Activated B cell treated with CpG ODN at 0.5 μM for 24 hours (primary cell): ENCODE measurements at regions not wholly inside any gene's neighbourhood (a gene's known extent, or its start where the extent isn't known, plus 50 kb on each side); places are given as distances from the start of the nearest gene placed in this dataset.

Experiments
- ATAC-seq: fragments of 200-7000 bp; cut with Tn5 transposase; one replicate; pipeline ENCODE4 v1.10.0; 2021; ENCODE audit warnings: low read depth, mild to moderate bottlenecking, moderate library complexity
- CTCF ChIA-PET: fragments of 350-600 bp; sonication (Branson Sonifier 250); formaldehyde crosslinking; loops from one replicate; lab custom pipeline; 2021; ENCODE audit warnings: antibody characterized with exemption; lab: Charles Lee
- POLR2A ChIA-PET: fragments of 350-600 bp; sonication (Branson Sonifier 250); formaldehyde crosslinking; loops from one replicate; lab custom pipeline; 2021; ENCODE audit warnings: antibody characterized with exemption; lab: Charles Lee
- DNase-seq: peaks from one replicate; pipeline ENCODE4 v3.0.0; 2022
- H3K27ac Mint-ChIP-seq: one replicate; pipeline ENCODE4 v1.8.0; 2020; ENCODE audit warnings: mixed read lengths
- H3K27me3 Mint-ChIP-seq: one replicate; pipeline ENCODE4 v1.8.0; 2021; ENCODE audit warnings: mixed read lengths
- H3K36me3 Mint-ChIP-seq: one replicate; pipeline ENCODE4 v1.8.0; 2021; ENCODE audit warnings: low read depth, mixed read lengths
- H3K4me1 Mint-ChIP-seq: one replicate; pipeline ENCODE4 v1.8.0; 2021; ENCODE audit warnings: mixed read lengths
- H3K4me3 Mint-ChIP-seq: one replicate; pipeline ENCODE4 v1.8.0; 2020; ENCODE audit warnings: mild to moderate bottlenecking, mixed read lengths
- H3K9me3 Mint-ChIP-seq: one replicate; pipeline ENCODE4 v1.8.0; 2020; ENCODE audit warnings: mixed read lengths
- intact Hi-C: fragments of 100-400 bp; cut with micrococcal nuclease; formaldehyde crosslinking; loops from one replicate; pipeline ENCODE4 v1.15.1; 2024
- TF ChIP-seq, protein P1 (sequence below): fragments of 200-600 bp; IDR thresholded peaks from one replicate; pipeline ENCODE4 v1.8.0; 2022; ENCODE audit warnings: antibody characterized with exemption, mild to moderate bottlenecking

DNA sequence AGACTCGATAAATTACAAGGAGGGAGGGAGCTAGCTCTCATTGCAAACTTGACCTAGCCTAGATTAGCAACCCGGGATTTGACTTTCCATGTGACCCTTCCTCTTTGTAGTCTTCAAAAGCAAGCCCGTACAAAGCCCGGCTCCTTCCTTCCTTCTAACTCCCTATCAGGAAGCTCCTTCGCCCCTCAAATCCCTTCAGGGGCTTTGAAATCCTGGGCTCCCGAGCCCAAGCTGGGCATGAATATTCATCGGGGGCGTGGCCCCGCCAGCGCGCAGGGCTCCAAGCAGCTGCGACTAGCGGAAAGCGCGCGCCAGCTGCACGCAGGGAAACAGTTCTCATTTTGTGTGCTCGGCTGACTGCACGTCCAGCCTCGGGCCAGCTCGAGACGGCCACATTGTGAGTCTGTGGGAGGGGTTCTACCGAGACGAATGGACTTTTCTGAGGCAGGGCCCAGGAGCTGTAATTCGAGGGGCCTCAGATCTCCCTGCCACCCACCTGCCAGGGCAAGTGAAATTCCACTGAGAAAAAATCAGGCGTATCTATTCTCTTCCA, 84.0 kb upstream of the PELI1 start:
- Mint-ChIP-seq H3K36me3 (no peaks in the 10 kb centered on the region), H3K4me1 (peaks cover 35% of the 10 kb centered on the region), H3K27ac (peak overlapping the region; percentile 91), H3K4me3 (peak overlapping the region; percentile 93), H3K27me3 (no peaks in the 10 kb centered on the region), H3K9me3 (no peaks in the 10 kb centered on the region)
- ChIA-PET POLR2A (interaction anchor here (0.5 to 1.8 kb wide), 10 partner anchors 9 to 208 kb away, joined by 3 to 24 read pairs (median 4); no protein-coding TSS in a partner anchor), CTCF (interaction anchor here (1.1 to 1.3 kb wide), 4 partner anchors 9 to 178 kb away, joined by 3 to 10 read pairs (median 3); no protein-coding TSS in a partner anchor)
- ATAC-seq (peak; percentile 96), DNase-seq (peak; percentile 67)
- TF ChIP-seq, protein P1, sequence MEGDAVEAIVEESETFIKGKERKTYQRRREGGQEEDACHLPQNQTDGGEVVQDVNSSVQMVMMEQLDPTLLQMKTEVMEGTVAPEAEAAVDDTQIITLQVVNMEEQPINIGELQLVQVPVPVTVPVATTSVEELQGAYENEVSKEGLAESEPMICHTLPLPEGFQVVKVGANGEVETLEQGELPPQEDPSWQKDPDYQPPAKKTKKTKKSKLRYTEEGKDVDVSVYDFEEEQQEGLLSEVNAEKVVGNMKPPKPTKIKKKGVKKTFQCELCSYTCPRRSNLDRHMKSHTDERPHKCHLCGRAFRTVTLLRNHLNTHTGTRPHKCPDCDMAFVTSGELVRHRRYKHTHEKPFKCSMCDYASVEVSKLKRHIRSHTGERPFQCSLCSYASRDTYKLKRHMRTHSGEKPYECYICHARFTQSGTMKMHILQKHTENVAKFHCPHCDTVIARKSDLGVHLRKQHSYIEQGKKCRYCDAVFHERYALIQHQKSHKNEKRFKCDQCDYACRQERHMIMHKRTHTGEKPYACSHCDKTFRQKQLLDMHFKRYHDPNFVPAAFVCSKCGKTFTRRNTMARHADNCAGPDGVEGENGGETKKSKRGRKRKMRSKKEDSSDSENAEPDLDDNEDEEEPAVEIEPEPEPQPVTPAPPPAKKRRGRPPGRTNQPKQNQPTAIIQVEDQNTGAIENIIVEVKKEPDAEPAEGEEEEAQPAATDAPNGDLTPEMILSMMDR = no peak
- intact Hi-C loops = loop anchor here (1.0 to 5.0 kb wide), 4 partner anchors 14 to 99 kb away; partner anchors contain the start of gene PELI1

DNA sequence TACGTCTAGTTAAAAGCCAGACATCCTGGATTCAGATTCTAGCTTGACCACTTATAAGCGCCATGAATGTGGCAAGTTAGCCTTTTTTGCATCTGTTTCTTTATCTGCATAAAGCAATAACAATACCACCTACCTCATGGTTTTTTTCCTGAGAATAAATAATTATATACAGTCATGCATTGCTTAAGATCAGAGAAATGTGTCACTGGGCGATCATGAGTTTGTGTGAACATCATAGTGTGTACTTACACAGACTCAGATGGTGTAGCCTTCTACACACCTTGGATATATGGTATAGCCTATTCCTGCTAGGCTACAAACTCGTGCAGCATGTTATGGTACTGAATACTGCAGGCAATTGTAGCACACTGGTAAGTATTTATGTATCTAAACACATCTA, 84.7 kb upstream of the PELI1 start:
- H3K9me3 Mint-ChIP-seq = no peaks in the 10 kb centered on the region
- H3K27me3 Mint-ChIP-seq = no peaks in the 10 kb centered on the region
- ChIA-PET CTCF (interaction anchor here (1.1 kb wide), 1 partner anchor 14 kb away, joined by 10 read pairs; no protein-coding TSS in a partner anchor), POLR2A (interaction anchor here (1.7 to 1.8 kb wide), 3 partner anchors 14 to 33 kb away, joined by 4 to 24 read pairs (median 10); no protein-coding TSS in a partner anchor)
- H3K4me3 Mint-ChIP-seq = peak overlapping the region; percentile 93
- H3K27ac Mint-ChIP-seq = peak overlapping the region; percentile 91
- H3K4me1 Mint-ChIP-seq = peaks cover 28% of the 10 kb centered on the region
- no peak for DNase-seq
- H3K36me3 Mint-ChIP-seq = no peaks in the 10 kb centered on the region
- no peak for ATAC-seq
- intact Hi-C loops = loop anchor here (1.0 to 5.0 kb wide), 4 partner anchors 15 to 98 kb away; partner anchors contain the start of gene PELI1
- TF ChIP-seq, protein P1 = no peak

DNA sequence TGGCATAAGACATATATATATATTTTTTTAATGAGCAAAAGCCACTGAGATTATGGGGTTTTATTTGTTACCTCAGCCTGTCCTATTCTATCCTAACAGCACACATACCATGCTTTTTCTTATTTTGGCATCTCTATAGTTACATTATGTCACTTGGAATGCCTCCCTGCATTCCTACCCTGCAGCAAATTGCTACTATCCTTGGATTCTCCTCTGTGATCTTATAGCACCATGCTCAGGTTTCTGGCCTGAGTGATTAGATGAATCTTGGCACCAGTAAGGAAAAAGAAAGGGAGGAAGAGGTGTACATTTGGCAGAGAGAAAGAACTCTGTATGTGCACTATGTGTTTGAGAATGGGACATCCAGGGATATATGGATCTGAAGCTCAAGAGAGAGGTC, 86.3 kb upstream of the PELI1 start:
- Mint-ChIP-seq H3K4me1 (peaks cover 25% of the 10 kb centered on the region), H3K27ac (no peak overlapping the region), H3K9me3 (no peaks in the 10 kb centered on the region), H3K27me3 (no peaks in the 10 kb centered on the region), H3K36me3 (no peaks in the 10 kb centered on the region), H3K4me3 (no peak overlapping the region)
- ATAC-seq (no peak), DNase-seq (no peak)
- POLR2A ChIA-PET = interaction anchor here (0.6 kb wide), 1 partner anchor 269 kb away, joined by 3 read pairs; no protein-coding TSS in a partner anchor
- intact Hi-C loops = no loop called here
- CTCF ChIA-PET = no interaction called here
- TF ChIP-seq, protein P1 = no peak

DNA sequence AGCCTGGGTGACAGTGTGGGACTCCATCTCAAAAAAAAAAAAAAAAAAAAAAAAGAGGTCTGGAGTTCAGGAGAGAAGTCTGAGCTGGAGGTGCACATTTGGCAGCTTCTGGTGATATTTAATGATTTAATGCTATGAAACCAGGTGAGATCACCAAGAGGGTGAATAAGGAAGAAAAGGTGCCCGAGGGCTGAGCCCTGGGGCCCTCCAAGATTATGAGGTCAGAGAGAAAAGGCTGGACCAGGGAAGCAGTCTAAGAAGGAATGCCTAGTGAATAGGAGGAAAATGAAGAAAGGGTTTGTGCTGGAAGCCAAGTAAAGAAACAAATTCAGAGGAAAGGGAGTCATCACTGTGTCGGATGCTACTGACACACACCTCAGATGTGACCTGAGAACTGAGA, 88.0 kb upstream of the PELI1 start:
- ATAC-seq = no peak
- Mint-ChIP-seq H3K27me3 (no peaks in the 10 kb centered on the region), H3K27ac (no peak overlapping the region), H3K4me3 (no peak overlapping the region), H3K36me3 (no peaks in the 10 kb centered on the region), H3K9me3 (no peaks in the 10 kb centered on the region), H3K4me1 (peaks cover 25% of the 10 kb centered on the region)
- ChIA-PET CTCF (no interaction called here), POLR2A (interaction anchor here (0.6 kb wide), 1 partner anchor 93 kb away, joined by 6 read pairs; no protein-coding TSS in a partner anchor)
- DNase-seq = no peak
- intact Hi-C loops = no loop called here
- TF ChIP-seq, protein P1 = no peak

DNA sequence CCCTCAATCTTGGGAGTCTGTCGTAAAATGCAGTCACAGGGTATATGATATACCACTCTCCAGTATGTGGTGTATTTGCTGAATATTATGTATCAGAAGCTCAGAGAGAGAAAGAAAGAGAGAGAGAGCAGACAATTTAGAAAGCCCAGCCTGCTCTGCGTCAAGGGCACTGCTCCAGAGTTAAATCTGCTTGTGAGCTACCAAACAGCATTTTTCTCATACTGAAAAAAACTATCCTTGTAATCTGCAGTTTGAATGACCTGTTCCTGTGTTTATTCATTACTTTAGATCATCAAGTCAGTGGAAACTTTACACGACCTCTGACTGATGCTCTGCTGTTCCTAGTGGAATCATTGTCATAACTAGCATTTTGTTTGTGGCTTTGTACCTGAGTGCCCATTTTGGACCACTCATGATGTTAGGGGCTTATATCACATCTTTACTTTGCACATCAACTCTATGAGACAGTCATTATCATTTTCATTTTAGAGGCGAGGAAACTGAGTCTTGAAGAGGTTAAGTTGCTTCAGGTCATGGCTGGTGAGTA, 89.2 kb upstream of the PELI1 start:
- Mint-ChIP-seq H3K4me3 (no peak overlapping the region), H3K27me3 (no peaks in the 10 kb centered on the region), H3K9me3 (no peaks in the 10 kb centered on the region), H3K27ac (no peak overlapping the region), H3K4me1 (peaks cover 15% of the 10 kb centered on the region), H3K36me3 (no peaks in the 10 kb centered on the region)
- ATAC-seq (no peak), DNase-seq (no peak)
- intact Hi-C loops = no loop called here
- TF ChIP-seq, protein P1 = no peak
- ChIA-PET CTCF (no interaction called here), POLR2A (no interaction called here)
